ENCODE measurements at regions not wholly inside any gene's neighbourhood (a gene's known extent, or its start where the extent isn't known, plus 50 kb on each side); places are given as distances from the start of the nearest gene placed in this dataset.

- DNase-seq: no peak
Observed at GRCh38 chr4:89541998-89542397, 234.4 kb upstream of the GPRIN3 start.

GRCh38 chr4:89539797-89540711 lies 232.5 kb upstream of the GPRIN3 start:
- no peak for DNase-seq

GRCh38 chr4:89539374-89539773 lies 231.8 kb upstream of the GPRIN3 start:
- DNase-seq: no peak

GRCh38 chr4:89538886-89539285 lies 231.3 kb upstream of the GPRIN3 start:
- no peak for DNase-seq

- DNase-seq: no peak
Observed at GRCh38 chr4:89538171-89538570, 230.6 kb upstream of the GPRIN3 start.

- peak; percentile 23 for DNase-seq
Observed at GRCh38 chr4:89537281-89537680, 229.7 kb upstream of the GPRIN3 start.

GRCh38 chr4:89535251-89535650 lies 227.7 kb upstream of the GPRIN3 start:
- no peak for DNase-seq

GRCh38 chr4:89534356-89534755 lies 226.8 kb upstream of the GPRIN3 start:
- DNase-seq: no peak

GRCh38 chr4:89531932-89532640 lies 224.5 kb upstream of the GPRIN3 start:
- DNase-seq: peak; percentile 22

GRCh38 chr4:89528526-89529133 lies 221.0 kb upstream of the GPRIN3 start:
- DNase-seq: no peak

GRCh38 chr4:89521826-89522225 lies 214.2 kb upstream of the GPRIN3 start:
- DNase-seq: no peak

- no peak for DNase-seq
Observed at GRCh38 chr4:89519771-89520320, 212.2 kb upstream of the GPRIN3 start.

GRCh38 chr4:89518259-89518658 lies 210.7 kb upstream of the GPRIN3 start:
- DNase-seq: no peak

- DNase-seq: no peak
Observed at GRCh38 chr4:89514811-89515210, 207.2 kb upstream of the GPRIN3 start.

GRCh38 chr4:89511776-89512175 lies 204.2 kb upstream of the GPRIN3 start:
- no peak for DNase-seq

GRCh38 chr4:89509708-89510281 lies 202.2 kb upstream of the GPRIN3 start:
- no peak for DNase-seq

GRCh38 chr4:89506866-89507491 lies 199.4 kb upstream of the GPRIN3 start:
- no peak for DNase-seq

GRCh38 chr4:89502581-89502980 lies 195.0 kb upstream of the GPRIN3 start:
- DNase-seq: no peak

- DNase-seq: no peak
Observed at GRCh38 chr4:89497517-89498308, 190.1 kb upstream of the GPRIN3 start.

- DNase-seq: no peak
Observed at GRCh38 chr4:89496851-89497250, 189.3 kb upstream of the GPRIN3 start.

- DNase-seq: no peak
Observed at GRCh38 chr4:89493367-89493766, 185.8 kb upstream of the GPRIN3 start.

GRCh38 chr4:89492581-89493071 lies 185.0 kb upstream of the GPRIN3 start:
- no peak for DNase-seq

Measured in NCI-H1105 treated with DMSO at 0.1 percent for 48 hours (cell line).